Left ventricle myocardium inferior (tissue), 1 donor: ENCODE measurements at regions not wholly inside any gene's neighbourhood (a gene's known extent, or its start where the extent isn't known, plus 50 kb on each side); places are given as distances from the start of the nearest gene placed in this dataset.
A peak's percentile ranks its signal among the peaks of the same experiment; 100 is the strongest.

Source experiments
- DNase-seq: peaks from one replicate; pipeline ENCODE4 v3.0.0-alpha.2; 2020
- H3K27ac ChIP-seq: fragments of 200-600 bp; replicated peaks from 2 replicates; pipeline ENCODE4 v1.8.0; 2021
- H3K27me3 ChIP-seq: fragments of 200-600 bp; 2 replicates; pipeline ENCODE4 v1.8.0; 2021; ENCODE audit warnings: low read depth
- H3K36me3 ChIP-seq: fragments of 200-600 bp; 2 replicates; pipeline ENCODE4 v1.8.0; 2021
- H3K4me1 ChIP-seq: fragments of 200-600 bp; 2 replicates; pipeline ENCODE4 v1.8.0; 2021
- H3K4me3 ChIP-seq: fragments of 200-600 bp; 2 replicates; pipeline ENCODE4 v1.8.0; 2021; ENCODE audit warnings: mild to moderate bottlenecking, moderate library complexity
- H3K9me3 ChIP-seq: fragments of 200-600 bp; replicated peaks from 2 replicates; pipeline ENCODE4 v1.8.0; 2021
- intact Hi-C: fragments of 100-400 bp; cut with micrococcal nuclease; formaldehyde crosslinking; loops from one replicate; pipeline ENCODE4 v1.11.0; 2022
- TF ChIP-seq, protein P1 (sequence below): fragments of 200-600 bp; IDR thresholded peaks from 2 replicates; pipeline ENCODE4 v1.8.0; 2021; ENCODE audit warnings: antibody characterized with exemption, mild to moderate bottlenecking, borderline replicate concordance
- donor health status: DM: no; HTN: yes; CAD: no; lungs with severe emphysema.

DNA sequence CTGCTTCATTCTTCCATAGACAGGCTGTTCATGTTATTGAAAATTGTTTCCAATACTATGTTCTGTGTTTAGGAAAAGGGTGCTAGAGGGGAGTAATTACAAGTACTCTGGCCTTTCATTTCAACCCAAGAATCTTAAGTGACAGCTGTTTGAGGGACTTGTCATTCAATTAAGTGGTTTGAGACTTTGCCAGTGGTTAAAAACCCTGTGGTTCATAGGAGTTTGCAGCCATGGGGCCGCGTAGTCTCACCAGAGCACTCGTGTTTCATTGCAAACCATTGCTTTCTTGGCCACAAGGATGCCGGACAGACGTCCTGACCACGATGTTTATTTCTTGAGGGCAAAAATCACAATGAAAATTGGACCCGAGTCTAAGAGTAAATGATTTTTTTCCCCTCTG, 248.8 kb downstream of the NNT start:
- Histone ChIP-seq H3K4me1 (peaks cover 24% of the 10 kb centered on the region), H3K9me3 (no peaks in the 10 kb centered on the region), H3K4me3 (no peak overlapping the region), H3K27me3 (no peaks in the 10 kb centered on the region), H3K36me3 (no peaks in the 10 kb centered on the region), H3K27ac (no peak overlapping the region)
- DNase-seq = no peak
- TF ChIP-seq, protein P1, sequence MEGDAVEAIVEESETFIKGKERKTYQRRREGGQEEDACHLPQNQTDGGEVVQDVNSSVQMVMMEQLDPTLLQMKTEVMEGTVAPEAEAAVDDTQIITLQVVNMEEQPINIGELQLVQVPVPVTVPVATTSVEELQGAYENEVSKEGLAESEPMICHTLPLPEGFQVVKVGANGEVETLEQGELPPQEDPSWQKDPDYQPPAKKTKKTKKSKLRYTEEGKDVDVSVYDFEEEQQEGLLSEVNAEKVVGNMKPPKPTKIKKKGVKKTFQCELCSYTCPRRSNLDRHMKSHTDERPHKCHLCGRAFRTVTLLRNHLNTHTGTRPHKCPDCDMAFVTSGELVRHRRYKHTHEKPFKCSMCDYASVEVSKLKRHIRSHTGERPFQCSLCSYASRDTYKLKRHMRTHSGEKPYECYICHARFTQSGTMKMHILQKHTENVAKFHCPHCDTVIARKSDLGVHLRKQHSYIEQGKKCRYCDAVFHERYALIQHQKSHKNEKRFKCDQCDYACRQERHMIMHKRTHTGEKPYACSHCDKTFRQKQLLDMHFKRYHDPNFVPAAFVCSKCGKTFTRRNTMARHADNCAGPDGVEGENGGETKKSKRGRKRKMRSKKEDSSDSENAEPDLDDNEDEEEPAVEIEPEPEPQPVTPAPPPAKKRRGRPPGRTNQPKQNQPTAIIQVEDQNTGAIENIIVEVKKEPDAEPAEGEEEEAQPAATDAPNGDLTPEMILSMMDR = no peak
- intact Hi-C loops = no loop called here

DNA sequence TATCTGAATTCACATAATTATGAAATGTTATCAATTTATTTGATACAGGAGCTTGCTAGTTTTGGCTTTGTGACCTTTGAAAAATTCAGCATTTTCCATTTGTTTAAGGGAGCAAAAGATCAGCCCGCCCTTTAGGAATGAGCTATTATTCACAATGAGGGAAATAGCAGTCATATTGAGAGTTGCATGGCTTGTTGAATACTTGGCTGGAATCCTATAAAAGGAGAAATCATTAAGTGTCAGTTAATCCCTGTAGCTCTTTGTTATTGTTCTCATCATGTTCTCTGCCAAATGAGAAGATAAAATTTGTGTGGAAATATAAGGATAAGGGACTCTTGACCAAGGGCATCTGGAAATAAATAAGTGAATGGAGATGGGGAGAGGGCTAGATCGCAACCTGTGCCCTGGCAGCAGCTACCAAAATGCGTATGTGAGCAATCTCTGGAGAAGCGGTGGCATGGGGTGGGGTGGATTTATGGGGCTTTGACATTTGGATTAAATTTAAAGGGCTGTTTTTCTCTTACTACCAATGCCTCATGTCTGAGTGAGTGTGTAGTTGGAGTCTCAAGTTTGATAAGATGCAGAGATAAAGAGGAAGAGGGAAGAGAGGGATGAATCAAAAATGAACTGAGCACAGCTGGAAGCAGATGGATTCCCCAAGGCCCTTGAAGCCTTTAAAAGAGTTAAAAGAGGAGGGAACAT, 237.6 kb downstream of the NNT start:
- Histone ChIP-seq H3K4me3 (no peak overlapping the region), H3K9me3 (no peaks in the 10 kb centered on the region), H3K36me3 (no peaks in the 10 kb centered on the region), H3K27ac (peak overlapping the region; percentile 29), H3K27me3 (no peaks in the 10 kb centered on the region), H3K4me1 (no peaks in the 10 kb centered on the region)
- intact Hi-C loops = no loop called here
- DNase-seq = no peak
- TF ChIP-seq, protein P1 = no peak

DNA sequence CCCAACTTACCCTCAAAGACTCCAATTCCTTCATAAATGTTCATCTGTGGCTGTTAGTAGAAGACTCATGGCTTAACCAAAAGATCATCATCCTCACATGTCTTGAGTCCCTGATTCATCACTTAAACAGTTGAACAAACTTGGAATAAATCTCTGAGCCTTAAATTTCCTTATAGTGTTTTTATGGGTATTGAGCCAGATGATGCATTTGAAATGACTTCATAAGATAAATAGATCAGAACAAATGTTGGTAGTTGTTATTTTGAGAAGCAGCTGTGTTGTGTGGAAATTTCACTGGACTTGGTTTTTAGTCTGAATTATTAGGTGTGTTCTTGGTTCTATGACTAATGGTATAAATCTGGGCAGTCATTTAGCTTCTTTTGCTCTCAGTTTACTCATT, 236.2 kb downstream of the NNT start:
- TF ChIP-seq, protein P1 = no peak
- no peak for DNase-seq
- intact Hi-C loops = no loop called here
- no peaks in the 10 kb centered on the region for H3K9me3 ChIP-seq
- no peaks in the 10 kb centered on the region for H3K4me1 ChIP-seq
- H3K36me3 ChIP-seq = no peaks in the 10 kb centered on the region
- H3K27ac ChIP-seq = no peak overlapping the region
- no peaks in the 10 kb centered on the region for H3K27me3 ChIP-seq
- H3K4me3 ChIP-seq = no peak overlapping the region

DNA sequence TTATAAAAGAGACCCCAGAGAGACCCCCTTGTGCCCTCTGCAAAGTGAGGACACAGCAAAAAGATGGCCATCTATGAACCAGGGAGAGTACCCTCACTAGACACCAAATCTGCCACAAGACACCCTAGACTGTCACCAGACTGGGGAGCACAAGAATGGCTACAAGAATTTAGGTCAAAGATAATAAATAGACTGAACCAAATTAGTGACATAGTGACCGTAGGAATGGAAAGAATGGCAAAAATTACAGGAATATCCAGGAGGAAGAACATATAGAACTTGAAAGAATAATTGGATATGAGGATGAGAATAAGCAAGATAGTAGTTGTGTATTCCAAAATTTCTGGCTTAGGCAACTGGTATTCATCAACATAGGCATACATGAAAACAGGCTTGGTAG, 235.0 kb downstream of the NNT start:
- no peaks in the 10 kb centered on the region for H3K36me3 ChIP-seq
- no peak overlapping the region for H3K4me3 ChIP-seq
- intact Hi-C loops = no loop called here
- H3K4me1 ChIP-seq = no peaks in the 10 kb centered on the region
- H3K27ac ChIP-seq = no peak overlapping the region
- H3K27me3 ChIP-seq = no peaks in the 10 kb centered on the region
- H3K9me3 ChIP-seq = no peaks in the 10 kb centered on the region
- TF ChIP-seq, protein P1 = no peak
- DNase-seq = no peak

DNA sequence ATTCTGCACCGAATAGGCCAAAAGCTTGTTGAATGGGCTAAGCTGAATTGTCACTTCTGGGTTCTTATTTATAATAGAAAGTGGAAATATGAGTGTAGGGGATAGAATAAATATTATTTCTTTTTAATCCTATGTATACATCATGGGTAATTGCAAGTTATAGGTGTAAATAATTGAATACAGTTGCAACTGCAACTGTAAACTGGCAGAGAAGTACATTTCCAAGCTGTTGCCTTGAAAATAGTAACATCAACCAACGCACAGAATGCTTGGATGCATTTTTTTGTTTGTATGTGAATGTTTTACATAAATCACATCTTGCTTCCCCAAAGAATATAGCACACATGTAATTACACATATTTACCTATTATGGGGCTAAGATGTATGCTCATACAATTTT, 234.1 kb downstream of the NNT start:
- H3K4me1 ChIP-seq = no peaks in the 10 kb centered on the region
- no peaks in the 10 kb centered on the region for H3K36me3 ChIP-seq
- H3K27ac ChIP-seq = no peak overlapping the region
- no peaks in the 10 kb centered on the region for H3K9me3 ChIP-seq
- intact Hi-C loops = no loop called here
- H3K4me3 ChIP-seq = no peak overlapping the region
- H3K27me3 ChIP-seq = no peaks in the 10 kb centered on the region
- TF ChIP-seq, protein P1 = no peak
- DNase-seq = no peak
